ENCODE measurements at regions not wholly inside any gene's neighbourhood (a gene's known extent, or its start where the extent isn't known, plus 50 kb on each side); places are given as distances from the start of the nearest gene placed in this dataset.
"Not testable (repeated sequence)": the region's sequence is repeated elsewhere in the genome, so short reads cannot be mapped to it uniquely, and the experiment has no call there.

DNA sequence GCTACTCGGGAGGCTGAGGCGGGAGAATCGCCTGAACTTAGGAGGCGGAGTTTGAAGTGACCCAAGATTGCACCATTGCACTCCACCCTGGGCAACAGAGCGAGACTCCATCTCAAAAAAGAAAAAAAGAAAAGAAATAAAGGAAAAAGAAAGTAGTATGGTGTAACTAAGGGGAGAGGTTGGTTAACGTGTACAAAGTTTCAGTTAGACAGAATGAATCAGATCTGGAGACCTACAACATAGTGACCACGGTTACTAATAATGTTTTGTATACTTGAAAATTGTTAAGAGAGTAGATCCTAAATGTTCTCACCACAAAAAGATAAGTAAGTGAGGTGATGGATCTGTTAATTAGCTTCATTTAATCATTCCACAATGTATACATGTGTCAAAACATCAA is 1208.8 kb downstream of the VRK1 start:
- CTCF ChIA-PET = interaction anchor here (1.1 to 1.4 kb wide), 2 partner anchors 10 kb away, joined by 3 to 6 read pairs; no protein-coding TSS in a partner anchor
- Mint-ChIP-seq H3K36me3 (ENCODE audit: low read depth) (peaks cover 2% of the 10 kb centered on the region), H3K9me3 (ENCODE audit: insufficient read depth) (peaks cover 7% of the 10 kb centered on the region), H3K27ac (no peak overlapping the region), H3K27me3 (ENCODE audit: low read depth) (no peaks in the 10 kb centered on the region), H3K4me1 (ENCODE audit: low read depth) (peaks cover 17% of the 10 kb centered on the region), H3K4me3 (no peak overlapping the region)
- DNase-seq (no peak), ATAC-seq (no peak)
- POLR2A ChIA-PET = interaction anchor here (0.7 kb wide), 1 partner anchor 1336 kb away, joined by 4 read pairs; no protein-coding TSS in a partner anchor

DNA sequence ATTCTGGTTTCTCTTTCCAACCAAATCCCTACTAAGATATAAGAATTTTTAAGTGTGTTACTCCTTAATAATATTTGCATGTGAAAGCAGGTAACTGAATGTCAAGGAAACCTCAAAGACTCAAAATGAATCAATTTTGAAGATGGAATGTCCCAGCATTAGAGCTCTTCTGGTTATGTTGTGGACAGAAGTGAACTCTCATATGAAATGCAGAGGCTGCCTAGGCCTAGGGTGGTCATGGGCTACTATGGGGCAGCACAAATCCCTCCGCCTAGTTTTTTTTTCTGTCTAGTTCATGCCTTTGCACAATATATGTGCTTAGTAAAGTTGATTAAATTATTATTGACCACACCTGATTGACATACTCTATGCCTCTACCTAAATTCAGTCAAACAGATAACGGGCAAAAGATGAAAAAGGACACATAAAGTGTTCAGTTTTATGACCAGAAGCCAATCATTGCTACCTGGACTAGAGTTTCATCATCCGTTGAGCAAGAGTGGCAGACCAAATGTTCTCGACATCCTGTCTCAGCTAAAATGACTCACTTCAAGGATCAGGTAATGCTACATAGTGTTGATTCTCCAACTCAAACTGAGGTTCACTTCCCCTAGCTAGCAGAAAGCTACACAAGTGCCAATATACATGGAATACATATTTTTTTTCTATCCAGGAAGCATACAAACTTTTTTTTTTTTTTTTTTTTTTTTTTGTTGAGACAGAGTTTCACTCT is 1211.4 kb downstream of the VRK1 start:
- ATAC-seq (no peak), DNase-seq (peak; percentile 38)
- Mint-ChIP-seq H3K4me3 (no peak overlapping the region), H3K4me1 (ENCODE audit: low read depth) (peaks cover 28% of the 10 kb centered on the region), H3K27me3 (ENCODE audit: low read depth) (no peaks in the 10 kb centered on the region), H3K27ac (peak overlapping the region; percentile 66), H3K36me3 (ENCODE audit: low read depth) (peaks cover 2% of the 10 kb centered on the region), H3K9me3 (ENCODE audit: insufficient read depth) (no peaks in the 10 kb centered on the region)
- POLR2A ChIA-PET = no interaction called here
- CTCF ChIA-PET = interaction anchor here (0.9 to 2.0 kb wide), 3 partner anchors 13 to 1263 kb away, joined by 3 to 5 read pairs (median 4); partner anchors contain the start of gene BCL11B

DNA sequence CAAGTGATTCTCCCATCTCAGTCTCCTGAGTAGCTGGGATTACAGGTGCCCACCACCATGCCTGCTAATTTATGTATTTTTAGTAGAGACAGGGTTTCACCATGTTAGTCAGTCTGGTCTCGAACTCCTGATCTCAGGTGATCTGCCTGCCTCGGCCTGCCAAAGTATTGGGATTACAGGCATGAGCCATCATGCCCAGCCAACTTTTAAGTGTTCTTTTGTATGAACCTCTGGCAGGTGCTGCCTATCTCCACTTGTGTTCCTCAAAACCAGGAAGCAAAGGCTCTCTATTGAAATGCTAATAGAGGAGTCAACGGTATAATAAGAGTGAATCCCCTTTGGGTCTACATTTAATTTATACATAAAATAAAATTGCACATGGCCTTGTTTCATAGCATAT is 1212.0 kb downstream of the VRK1 start:
- H3K4me1 Mint-ChIP-seq (ENCODE audit: low read depth) = peaks cover 30% of the 10 kb centered on the region
- DNase-seq; H3K27me3 Mint-ChIP-seq (ENCODE audit: low read depth); POLR2A ChIA-PET; H3K4me3 Mint-ChIP-seq; H3K36me3 Mint-ChIP-seq (ENCODE audit: low read depth); ATAC-seq; H3K27ac Mint-ChIP-seq; H3K9me3 Mint-ChIP-seq (ENCODE audit: insufficient read depth): not testable (repeated sequence)
- CTCF ChIA-PET = interaction anchor here (0.9 to 2.0 kb wide), 2 partner anchors 14 to 31 kb away, joined by 3 to 5 read pairs; no protein-coding TSS in a partner anchor

GRCh38 chr14:98010784-98011183 is 1213.6 kb downstream of the VRK1 start:
- Mint-ChIP-seq H3K4me1 (ENCODE audit: low read depth) (peaks cover 37% of the 10 kb centered on the region), H3K27ac (no peak overlapping the region), H3K9me3 (ENCODE audit: insufficient read depth) (no peaks in the 10 kb centered on the region), H3K4me3 (no peak overlapping the region), H3K27me3 (ENCODE audit: low read depth) (no peaks in the 10 kb centered on the region), H3K36me3 (ENCODE audit: low read depth) (no peaks in the 10 kb centered on the region)
- CTCF ChIA-PET = interaction anchor here (3.2 kb wide), 1 partner anchor 33 kb away, joined by 13 read pairs; no protein-coding TSS in a partner anchor
- POLR2A ChIA-PET = no interaction called here
- DNase-seq (peak; percentile 35), ATAC-seq (no peak)

DNA sequence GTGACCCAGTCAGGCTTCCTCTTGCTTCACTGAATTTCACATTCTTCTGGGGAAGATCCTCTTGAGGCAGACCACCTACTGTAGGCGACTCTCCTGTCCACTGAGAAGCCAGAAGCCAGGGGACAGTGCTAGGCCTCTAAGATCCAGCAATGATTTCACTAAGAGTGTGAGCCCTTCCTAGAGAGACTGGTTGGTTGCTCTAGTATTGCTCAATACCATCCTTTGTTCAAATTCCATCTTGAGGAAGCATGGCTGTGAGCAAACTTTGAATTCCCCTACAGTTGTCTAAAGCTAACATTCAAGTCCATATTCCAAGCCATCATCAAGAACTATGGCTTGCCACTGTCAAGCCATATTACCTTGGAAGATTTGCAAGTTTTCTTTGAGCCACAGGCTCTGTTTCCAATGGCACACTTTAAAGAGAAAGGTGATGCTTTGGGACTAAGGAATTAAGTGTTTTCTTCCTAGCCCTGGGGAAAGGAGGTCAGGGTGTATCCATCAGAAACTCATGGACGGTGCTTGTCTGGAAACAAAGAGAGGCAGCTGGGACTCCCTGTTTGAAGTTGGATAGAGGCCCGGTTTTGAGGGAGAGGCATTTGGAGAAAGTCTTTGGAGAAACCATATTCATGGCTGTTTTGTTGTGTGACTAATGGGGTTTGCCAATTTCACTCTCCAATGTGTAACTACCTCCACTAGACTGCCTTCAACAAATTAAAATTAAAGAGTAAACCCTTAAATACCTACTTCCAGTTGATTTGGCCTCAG is 1217.9 kb downstream of the VRK1 start:
- Mint-ChIP-seq H3K4me1 (ENCODE audit: low read depth) (peaks cover 48% of the 10 kb centered on the region), H3K4me3 (no peak overlapping the region), H3K27me3 (ENCODE audit: low read depth) (no peaks in the 10 kb centered on the region), H3K9me3 (ENCODE audit: insufficient read depth) (no peaks in the 10 kb centered on the region), H3K27ac (no peak overlapping the region), H3K36me3 (ENCODE audit: low read depth) (no peaks in the 10 kb centered on the region)
- ChIA-PET CTCF (interaction anchor here (1.0 to 2.1 kb wide), 4 partner anchors 9 to 37 kb away, joined by 3 to 4 read pairs (median 3); no protein-coding TSS in a partner anchor), POLR2A (no interaction called here)
- no peak for ATAC-seq
- no peak for DNase-seq

DNA sequence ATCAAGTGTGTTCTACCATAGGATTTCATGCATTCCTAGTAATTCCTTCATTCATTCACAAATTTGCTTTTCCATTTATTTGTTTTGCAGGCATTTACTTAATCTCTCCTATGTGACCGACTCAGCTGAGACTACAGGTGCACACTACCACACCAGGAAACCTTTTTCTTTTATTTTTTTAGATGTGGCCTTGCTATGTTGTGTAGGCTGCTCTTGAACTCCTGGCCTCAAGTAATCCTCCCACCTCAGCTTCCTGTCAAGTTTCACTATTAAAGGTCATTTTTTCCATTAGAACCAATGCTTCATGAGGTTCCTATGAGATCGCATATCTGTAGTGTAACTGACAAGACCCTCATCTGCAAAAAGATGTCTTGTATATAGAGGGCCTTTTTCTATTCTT is 1218.7 kb downstream of the VRK1 start:
- CTCF ChIA-PET = interaction anchor here (1.0 to 2.1 kb wide), 3 partner anchors 10 to 37 kb away, joined by 3 to 4 read pairs (median 3); no protein-coding TSS in a partner anchor
- Mint-ChIP-seq H3K36me3 (ENCODE audit: low read depth) (no peaks in the 10 kb centered on the region), H3K9me3 (ENCODE audit: insufficient read depth) (no peaks in the 10 kb centered on the region), H3K4me3 (no peak overlapping the region), H3K27ac (no peak overlapping the region), H3K4me1 (ENCODE audit: low read depth) (peaks cover 45% of the 10 kb centered on the region), H3K27me3 (ENCODE audit: low read depth) (no peaks in the 10 kb centered on the region)
- peak; percentile 55 for ATAC-seq
- no peak for DNase-seq
- POLR2A ChIA-PET = no interaction called here

GRCh38 chr14:98018628-98019027 is 1221.4 kb downstream of the VRK1 start:
- ChIA-PET POLR2A (interaction anchor here (0.6 to 1.1 kb wide), 3 partner anchors 25 to 177 kb away, joined by 3 to 4 read pairs (median 3); no protein-coding TSS in a partner anchor), CTCF (interaction anchor here (1.6 kb wide), 1 partner anchor 40 kb away, joined by 5 read pairs; no protein-coding TSS in a partner anchor)
- peaks cover 33% of the 10 kb centered on the region for H3K4me1 Mint-ChIP-seq (ENCODE audit: low read depth)
- H3K27me3 Mint-ChIP-seq (ENCODE audit: low read depth) = no peaks in the 10 kb centered on the region
- ATAC-seq (peak; percentile 36), DNase-seq (no peak)
- no peaks in the 10 kb centered on the region for H3K36me3 Mint-ChIP-seq (ENCODE audit: low read depth)
- H3K9me3 Mint-ChIP-seq (ENCODE audit: insufficient read depth) = no peaks in the 10 kb centered on the region
- no peak overlapping the region for H3K27ac Mint-ChIP-seq
- no peak overlapping the region for H3K4me3 Mint-ChIP-seq

GRCh38 chr14:98022541-98023520 is 1225.6 kb downstream of the VRK1 start:
- Mint-ChIP-seq H3K9me3 (ENCODE audit: insufficient read depth) (no peaks in the 10 kb centered on the region), H3K27ac (no peak overlapping the region), H3K36me3 (ENCODE audit: low read depth) (no peaks in the 10 kb centered on the region), H3K27me3 (ENCODE audit: low read depth) (no peaks in the 10 kb centered on the region), H3K4me1 (ENCODE audit: low read depth) (peaks cover 13% of the 10 kb centered on the region), H3K4me3 (no peak overlapping the region)
- ATAC-seq (no peak), DNase-seq (no peak)
- CTCF ChIA-PET = interaction anchor here (0.6 to 1.8 kb wide), 4 partner anchors 9 to 1255 kb away, joined by 3 to 5 read pairs (median 3); no protein-coding TSS in a partner anchor
- POLR2A ChIA-PET = no interaction called here

- Mint-ChIP-seq H3K36me3 (ENCODE audit: low read depth) (peaks cover 4% of the 10 kb centered on the region), H3K9me3 (ENCODE audit: insufficient read depth) (peaks cover 22% of the 10 kb centered on the region), H3K27me3 (ENCODE audit: low read depth) (no peaks in the 10 kb centered on the region), H3K4me1 (ENCODE audit: low read depth) (no peaks in the 10 kb centered on the region), H3K27ac (no peak overlapping the region), H3K4me3 (no peak overlapping the region)
- CTCF ChIA-PET = no interaction called here
- POLR2A ChIA-PET = interaction anchor here (0.5 kb wide), 1 partner anchor 15 kb away, joined by 3 read pairs; no protein-coding TSS in a partner anchor
- DNase-seq = no peak
- ATAC-seq = no peak
Observed at GRCh38 chr14:98028162-98028561, 1231.0 kb downstream of the VRK1 start.

DNA sequence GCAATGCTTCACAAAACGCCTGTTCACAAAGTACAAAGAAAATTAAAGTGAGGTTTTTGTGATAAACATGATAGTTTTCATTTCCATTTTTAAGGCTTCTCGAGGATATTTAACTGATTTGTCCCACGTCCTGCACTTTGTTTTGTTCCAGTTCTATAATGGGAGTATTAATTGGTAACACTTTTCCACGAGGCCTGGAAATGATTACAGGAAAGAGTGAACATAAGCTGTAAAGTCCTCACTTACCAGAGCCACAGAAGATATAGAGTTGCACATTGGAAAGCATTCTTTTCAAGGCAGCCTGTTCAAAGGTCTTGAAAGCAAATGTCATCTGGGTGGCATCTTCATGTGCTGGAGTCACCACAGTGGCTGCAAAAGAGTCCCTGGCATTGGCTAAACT is 1236.6 kb downstream of the BCL11B start:
- peaks cover 18% of the 10 kb centered on the region for H3K9me3 Mint-ChIP-seq (ENCODE audit: insufficient read depth)
- peaks cover 4% of the 10 kb centered on the region for H3K36me3 Mint-ChIP-seq (ENCODE audit: low read depth)
- no peak for ATAC-seq
- no peak overlapping the region for H3K27ac Mint-ChIP-seq
- H3K4me3 Mint-ChIP-seq = no peak overlapping the region
- DNase-seq = no peak
- H3K27me3 Mint-ChIP-seq (ENCODE audit: low read depth) = no peaks in the 10 kb centered on the region
- H3K4me1 Mint-ChIP-seq (ENCODE audit: low read depth) = no peaks in the 10 kb centered on the region
- ChIA-PET POLR2A (no interaction called here), CTCF (interaction anchor here (0.6 to 1.0 kb wide), 2 partner anchors 19 to 651 kb away, joined by 3 read pairs; no protein-coding TSS in a partner anchor)

GRCh38 chr14:98037831-98038230 is 1234.2 kb downstream of the BCL11B start:
- Mint-ChIP-seq H3K4me3 (no peak overlapping the region), H3K27ac (no peak overlapping the region), H3K4me1 (ENCODE audit: low read depth) (no peaks in the 10 kb centered on the region), H3K27me3 (ENCODE audit: low read depth) (no peaks in the 10 kb centered on the region), H3K36me3 (ENCODE audit: low read depth) (no peaks in the 10 kb centered on the region), H3K9me3 (ENCODE audit: insufficient read depth) (peaks cover 6% of the 10 kb centered on the region)
- ChIA-PET POLR2A (no interaction called here), CTCF (interaction anchor here (0.6 kb wide), 1 partner anchor 102 kb away, joined by 3 read pairs; no protein-coding TSS in a partner anchor)
- ATAC-seq = no peak
- DNase-seq = no peak

Measured in activated CD8-positive, alpha-beta T cell treated with anti-CD3 and anti-CD28 coated beads, Interleukin-2, amount 10 ng/mL, durations not matched to agents 7 days and 5 days (primary cell).